HG03139 (cell line): ENCODE measurements at regions not wholly inside any gene's neighbourhood (a gene's known extent, or its start where the extent isn't known, plus 50 kb on each side); places are given as distances from the start of the nearest gene placed in this dataset.

Source experiments
- ATAC-seq: cut with Tn5 transposase; IDR thresholded peaks from one replicate; pipeline ENCODE4 v1.9.1; 2021; ENCODE audit not compliant: unreplicated experiment

GRCh38 chr18:38081516-38081915 is 515.9 kb upstream of the CELF4 start:
- no peak for ATAC-seq

- ATAC-seq, result no peak
Observed at GRCh38 chr18:38077229-38077628, 511.6 kb upstream of the CELF4 start.

- ATAC-seq, result no peak
Observed at GRCh38 chr18:38076346-38077070, 510.9 kb upstream of the CELF4 start.

GRCh38 chr18:38074298-38074876 is 508.8 kb upstream of the CELF4 start:
- no peak for ATAC-seq

GRCh38 chr18:38067821-38068220 is 502.2 kb upstream of the CELF4 start:
- no peak for ATAC-seq

- no peak for ATAC-seq
Observed at GRCh38 chr18:38067086-38067485, 501.5 kb upstream of the CELF4 start.

GRCh38 chr18:38052879-38053590 is 487.4 kb upstream of the CELF4 start:
- no peak for ATAC-seq

- ATAC-seq, result no peak
Observed at GRCh38 chr18:38047820-38048219, 482.2 kb upstream of the CELF4 start.

GRCh38 chr18:38046651-38047050 is 481.1 kb upstream of the CELF4 start:
- no peak for ATAC-seq

GRCh38 chr18:38045845-38046244 is 480.2 kb upstream of the CELF4 start:
- no peak for ATAC-seq

- ATAC-seq, result no peak
Observed at GRCh38 chr18:38042211-38042890, 476.8 kb upstream of the CELF4 start.

GRCh38 chr18:38038242-38038641 is 472.6 kb upstream of the CELF4 start:
- ATAC-seq, result no peak

- no peak for ATAC-seq
Observed at GRCh38 chr18:38035193-38035592, 469.6 kb upstream of the CELF4 start.

GRCh38 chr18:38033282-38033681 is 467.7 kb upstream of the CELF4 start:
- ATAC-seq, result no peak

GRCh38 chr18:38032516-38032915 is 466.9 kb upstream of the CELF4 start:
- ATAC-seq, result no peak

- ATAC-seq, result no peak
Observed at GRCh38 chr18:38028946-38029345, 463.3 kb upstream of the CELF4 start.

GRCh38 chr18:38025433-38026038 is 459.9 kb upstream of the CELF4 start:
- no peak for ATAC-seq

GRCh38 chr18:38023871-38024270 is 458.3 kb upstream of the CELF4 start:
- ATAC-seq, result no peak

GRCh38 chr18:38022234-38022633 is 456.6 kb upstream of the CELF4 start:
- no peak for ATAC-seq

- ATAC-seq, result no peak
Observed at GRCh38 chr18:38019292-38019691, 453.7 kb upstream of the CELF4 start.
